Mesodermal cell (in vitro differentiated cells): ENCODE measurements at regions not wholly inside any gene's neighbourhood (a gene's known extent, or its start where the extent isn't known, plus 50 kb on each side); places are given as distances from the start of the nearest gene placed in this dataset.
"Not testable (repeated sequence)": the region's sequence is repeated elsewhere in the genome, so short reads cannot be mapped to it uniquely, and the experiment has no call there.

Source experiments
- H3K27ac ChIP-seq: 2 replicates; pipeline ENCODE4 v1.7.0; 2013; ENCODE audit warnings: mild to moderate bottlenecking, low read depth, low read length, moderate library complexity; ENCODE audit not compliant: severe bottlenecking
- H3K36me3 ChIP-seq: 2 replicates; pipeline ENCODE4 v1.7.1; 2013; ENCODE audit warnings: mild to moderate bottlenecking, low read length, moderate library complexity; ENCODE audit not compliant: control insufficient read depth, insufficient read depth
- H3K4me1 ChIP-seq: one replicate; pipeline ENCODE4 v1.7.1; 2013; ENCODE audit warnings: mild to moderate bottlenecking, low read length; ENCODE audit not compliant: insufficient read depth, control insufficient read depth, poor library complexity, severe bottlenecking
- H3K4me3 ChIP-seq: 2 replicates; pipeline ENCODE4 v1.7.0; 2013; ENCODE audit warnings: low read length, control low read depth, mild to moderate bottlenecking; ENCODE audit not compliant: insufficient read depth, poor library complexity, severe bottlenecking; ENCODE audit errors: extremely low read depth
- H3K9me3 ChIP-seq: 2 replicates; pipeline ENCODE4 v1.7.1; 2013; ENCODE audit warnings: mild to moderate bottlenecking, low read length, moderate library complexity; ENCODE audit not compliant: control insufficient read depth
- WGBS, 2 experiments: methylation state at CpG; one replicate each; pipeline ENCODE4 v1.1.5; 2013; ENCODE audit warnings: missing lambda C conversion rate in 2 of 2; ENCODE audit not compliant: insufficient coverage in 2 of 2; 5-methylcytosine and 5-hydroxymethylcytosine counted together

DNA sequence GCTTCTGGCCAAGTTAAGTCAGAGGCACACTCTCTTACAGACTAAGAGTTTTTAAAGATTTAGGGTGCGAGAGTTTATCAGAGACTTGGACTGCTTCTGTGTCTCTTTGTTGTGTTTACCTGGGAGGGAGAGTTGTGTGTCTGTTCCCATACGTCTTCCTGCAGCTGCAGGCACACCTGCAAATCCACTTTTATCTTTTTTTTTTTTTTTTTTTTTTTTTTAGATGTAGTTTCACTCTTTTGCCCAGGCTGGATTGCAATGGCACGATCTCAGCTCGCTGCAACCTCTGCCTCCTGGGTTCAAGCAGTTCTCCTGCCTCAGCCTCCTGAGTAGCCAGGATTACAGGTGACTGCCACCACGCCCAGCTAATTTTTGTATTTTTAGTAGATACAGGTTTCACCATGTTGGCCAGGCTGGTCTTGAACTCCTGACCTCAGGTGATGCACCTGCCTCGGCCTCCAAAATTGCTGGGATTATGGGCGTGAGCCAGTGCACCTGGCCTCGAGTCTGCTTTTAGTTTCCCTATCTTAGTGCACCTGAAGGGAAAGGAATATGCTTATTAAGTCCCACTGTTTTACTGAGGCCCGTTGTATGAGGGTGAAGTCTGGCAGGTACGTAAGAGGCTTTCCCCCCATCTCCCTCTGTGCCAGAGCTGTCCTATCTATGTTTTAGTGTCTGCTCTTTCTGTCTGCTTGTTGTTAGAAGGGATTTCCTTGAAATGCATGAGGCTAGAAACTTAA lies 1488.0 kb downstream of the CDH11 start:
- H3K4me1 ChIP-seq, H3K36me3 ChIP-seq, H3K27ac ChIP-seq, H3K4me3 ChIP-seq, H3K9me3 ChIP-seq: not testable (repeated sequence)
- WGBS, 2 experiments: 93 to 100% methylated on average over 3 to 5 of the region's 10 CpGs

DNA sequence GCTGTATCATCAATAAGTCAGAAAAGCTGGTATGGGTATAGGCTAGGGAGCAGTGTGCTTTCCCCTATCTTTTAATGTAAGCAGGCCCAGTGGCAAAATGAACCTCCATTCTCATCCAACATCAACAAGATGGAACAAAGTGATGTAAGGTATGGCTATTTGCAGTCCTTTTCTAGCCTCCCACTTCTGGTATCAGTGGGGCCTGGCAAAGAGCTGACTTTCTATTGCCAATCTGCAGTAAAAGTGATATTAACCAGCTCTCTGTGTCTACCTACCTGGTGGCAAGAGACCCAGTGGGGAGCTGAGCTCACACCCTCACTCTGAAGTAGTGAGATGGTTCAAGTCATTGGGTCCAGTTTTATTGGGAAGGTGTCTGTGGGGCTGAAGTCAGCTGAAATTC lies 1492.6 kb downstream of the CDH11 start:
- no peak overlapping the region for H3K4me3 ChIP-seq
- H3K27ac ChIP-seq: no peak overlapping the region
- H3K4me1 ChIP-seq: no peaks in the 10 kb centered on the region
- H3K9me3 ChIP-seq: no peaks in the 10 kb centered on the region
- no peaks in the 10 kb centered on the region for H3K36me3 ChIP-seq

DNA sequence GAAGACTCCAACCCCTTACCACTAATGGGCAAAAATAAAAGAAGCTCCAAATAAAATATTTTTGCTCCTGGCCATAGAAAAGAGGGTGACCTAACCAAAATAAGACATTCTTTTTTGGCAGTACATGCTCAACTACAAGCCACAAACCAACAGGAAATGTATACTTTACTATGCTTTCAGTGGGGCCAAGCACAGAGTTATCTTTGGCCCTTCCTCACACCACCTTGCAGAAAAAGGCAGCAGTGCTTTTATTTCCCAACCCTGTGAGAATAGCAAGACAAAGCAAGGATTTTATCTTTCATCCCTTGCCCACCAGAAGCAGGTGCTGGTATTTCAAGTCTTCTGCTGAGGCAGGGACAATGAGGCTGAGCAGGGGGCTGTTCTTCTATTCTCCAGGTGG lies 1493.1 kb downstream of the CDH11 start:
- Histone ChIP-seq H3K36me3 (no peaks in the 10 kb centered on the region), H3K4me1 (no peaks in the 10 kb centered on the region), H3K27ac (no peak overlapping the region), H3K4me3 (no peak overlapping the region), H3K9me3 (no peaks in the 10 kb centered on the region)

DNA sequence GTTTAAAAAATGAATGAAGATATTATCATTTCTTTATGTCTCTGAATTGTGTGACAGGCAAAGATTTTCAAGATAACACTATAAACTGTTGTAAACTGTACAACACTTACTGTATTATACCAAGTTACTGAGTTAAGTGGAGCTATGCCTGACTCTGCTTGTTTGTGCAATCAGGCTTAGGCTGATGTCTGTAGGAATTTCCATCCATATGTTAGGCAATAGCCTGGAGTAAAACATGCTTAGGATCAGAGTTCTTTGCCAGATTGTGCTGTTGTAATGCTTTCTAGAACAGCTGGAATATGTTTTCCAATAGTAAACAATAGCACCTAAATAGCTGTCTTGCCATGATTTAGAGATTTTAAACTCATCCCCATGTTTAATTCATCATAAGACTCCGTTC lies 1496.7 kb downstream of the CDH11 start:
- Histone ChIP-seq H3K9me3 (no peaks in the 10 kb centered on the region), H3K27ac (no peak overlapping the region), H3K36me3 (no peaks in the 10 kb centered on the region), H3K4me3 (no peak overlapping the region), H3K4me1 (no peaks in the 10 kb centered on the region)
- WGBS, 2 experiments: no CpG with 5 or more reads among the region's 1 CpG

DNA sequence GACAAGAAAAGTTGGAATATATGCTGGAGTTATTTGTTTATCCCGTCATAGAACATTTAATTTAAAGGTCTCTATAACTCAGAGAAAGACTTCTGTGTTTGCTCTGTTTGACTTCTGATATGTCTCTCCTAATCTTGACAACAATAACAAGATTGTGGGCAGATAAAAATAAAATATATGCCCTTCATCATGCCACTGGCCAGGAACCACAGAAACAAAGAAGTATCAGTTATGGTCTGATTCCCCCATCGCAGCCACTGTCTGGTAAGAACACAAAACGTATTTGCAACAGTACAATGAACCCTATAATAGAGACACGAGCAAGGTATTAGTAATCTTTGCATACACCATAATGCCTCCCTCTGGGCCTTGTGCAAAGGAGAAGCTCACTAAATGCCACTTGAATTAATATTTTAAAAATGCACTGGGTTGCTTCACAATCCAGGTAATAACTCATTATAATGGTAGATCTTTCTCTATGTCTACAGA lies 1498.3 kb downstream of the CDH11 start:
- no peaks in the 10 kb centered on the region for H3K4me1 ChIP-seq
- no peaks in the 10 kb centered on the region for H3K36me3 ChIP-seq
- H3K4me3 ChIP-seq: no peak overlapping the region
- 64 to 94% methylated on average over 2 to 3 of the region's 4 CpGs for WGBS, 2 experiments
- H3K9me3 ChIP-seq: no peaks in the 10 kb centered on the region
- H3K27ac ChIP-seq: no peak overlapping the region

DNA sequence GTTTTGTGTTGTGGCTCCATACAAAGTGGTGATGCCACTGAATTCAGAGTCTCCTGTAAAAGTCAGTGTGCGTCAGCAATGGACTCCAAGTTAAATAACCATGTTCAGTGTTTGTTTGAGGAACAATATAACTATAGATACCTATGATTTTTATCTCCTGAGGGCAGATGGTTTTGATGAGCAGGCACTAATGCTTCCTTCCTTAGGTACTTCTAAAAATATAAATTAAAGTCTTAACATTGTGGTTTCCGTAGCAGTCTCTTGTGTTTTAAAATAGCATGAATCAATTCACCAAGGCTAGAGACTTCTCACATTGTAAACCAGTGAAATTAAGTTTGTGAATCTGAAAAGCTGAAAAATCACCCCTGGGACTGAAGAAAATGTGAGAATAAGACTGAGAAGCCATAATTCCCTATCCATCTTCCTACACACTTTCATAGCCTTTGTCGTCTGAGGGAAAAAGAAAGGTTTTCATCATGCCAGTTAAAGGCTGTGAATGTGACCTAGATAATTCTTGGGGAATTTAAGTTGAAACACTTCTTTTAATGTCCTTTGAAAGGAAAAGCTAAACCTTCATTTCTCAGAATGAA lies 1502.9 kb downstream of the CDH11 start:
- H3K4me1 ChIP-seq: no peaks in the 10 kb centered on the region
- H3K36me3 ChIP-seq: no peaks in the 10 kb centered on the region
- no peak overlapping the region for H3K27ac ChIP-seq
- H3K4me3 ChIP-seq: no peak overlapping the region
- H3K9me3 ChIP-seq: no peaks in the 10 kb centered on the region
- WGBS, 2 experiments: no CpG with 5 or more reads among the region's 3 CpGs

DNA sequence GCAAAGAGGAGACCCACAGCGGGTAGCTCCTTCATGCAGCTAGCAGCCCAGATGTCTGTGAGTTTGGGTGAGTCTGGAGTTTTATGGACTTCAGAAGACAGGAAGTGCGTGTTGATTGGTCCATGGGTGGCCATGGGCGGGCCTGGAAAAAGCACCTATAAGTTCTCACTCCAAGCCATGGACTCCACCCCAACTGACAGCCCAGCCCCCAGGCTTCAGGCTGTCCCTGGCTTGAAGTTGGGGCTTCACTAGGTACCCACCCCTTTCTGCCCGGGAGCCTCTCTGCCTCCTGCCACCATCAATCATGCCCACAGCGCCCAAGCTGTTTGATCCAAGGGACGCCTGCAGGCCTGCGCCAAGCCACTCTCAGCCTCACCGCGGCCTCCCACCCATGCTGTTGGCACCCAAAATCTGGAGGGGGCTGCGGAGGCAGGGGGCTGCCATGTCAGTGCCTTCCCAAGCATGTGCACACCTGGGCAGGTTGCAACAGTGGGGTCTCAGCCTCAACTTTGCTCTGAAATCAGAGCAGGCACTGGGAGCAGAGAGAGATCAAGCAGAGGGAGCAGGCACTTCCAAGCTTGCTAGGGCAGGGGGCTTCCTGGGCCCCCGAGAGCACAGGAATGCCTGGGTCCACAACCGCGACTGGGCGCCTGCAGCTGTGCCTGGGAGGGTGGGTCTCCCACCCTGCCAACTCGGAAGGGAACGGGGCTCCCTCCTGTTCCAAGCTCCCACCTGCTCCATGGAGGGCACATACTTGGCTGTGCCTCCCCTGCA lies 1503.7 kb downstream of the CDH11 start:
- H3K4me3 ChIP-seq: peak overlapping the region; percentile 41

DNA sequence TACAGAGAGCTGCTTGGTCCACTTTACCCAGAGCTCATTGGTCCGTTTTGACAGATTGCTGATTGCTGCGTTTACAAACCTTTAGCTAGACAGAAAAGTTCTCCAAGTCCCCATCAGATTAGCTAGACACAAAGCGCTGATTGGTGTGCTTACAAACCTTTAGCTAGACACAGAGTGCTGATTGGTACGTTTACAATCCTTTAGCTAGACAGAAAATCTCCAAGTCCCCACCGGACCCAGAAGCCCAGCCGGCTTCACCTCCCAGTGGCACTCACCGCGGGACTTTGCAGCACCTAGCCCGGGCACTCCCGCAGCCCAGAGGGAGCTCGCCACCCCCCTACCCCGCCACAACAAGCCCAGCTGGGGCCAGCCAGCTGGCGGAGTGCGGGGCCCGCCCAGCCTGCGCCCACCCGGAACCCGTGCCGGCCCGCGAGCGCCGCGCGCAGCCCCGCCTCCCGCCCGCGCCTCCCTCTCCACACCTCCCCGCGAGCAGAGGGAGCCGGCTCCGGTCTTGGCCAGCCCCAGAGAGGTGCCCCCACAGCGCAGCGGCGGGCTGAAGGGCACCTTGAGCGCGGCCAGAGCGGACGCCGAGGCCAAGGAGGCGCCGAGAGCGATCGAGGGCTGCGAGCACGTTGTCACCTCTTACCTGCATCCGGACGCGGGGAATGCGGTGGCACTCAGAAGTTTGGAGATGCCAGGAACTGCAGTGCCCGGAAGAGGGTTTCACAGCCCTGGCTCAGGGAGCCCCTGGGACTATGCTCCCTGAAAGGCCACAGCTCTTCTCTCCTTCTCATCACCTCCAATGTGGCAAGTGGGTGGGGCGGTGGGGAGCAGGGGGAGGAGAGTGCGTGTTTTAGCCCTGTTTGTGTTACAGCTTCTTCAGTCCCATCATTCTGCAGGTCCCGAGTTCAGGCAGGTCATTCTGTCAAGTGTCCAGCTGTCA lies 1504.5 kb downstream of the CDH11 start:
- WGBS, 2 experiments: 26 to 27% methylated on average over 29 to 32 of the region's 55 CpGs
- no peaks in the 10 kb centered on the region for H3K4me1 ChIP-seq
- no peaks in the 10 kb centered on the region for H3K9me3 ChIP-seq
- no peak overlapping the region for H3K27ac ChIP-seq
- H3K36me3 ChIP-seq: no peaks in the 10 kb centered on the region
- H3K4me3 ChIP-seq: peak overlapping the region; percentile 41

More for the DNA sequence above, 1503.7 kb downstream of the CDH11 start:
- Histone ChIP-seq H3K36me3 (no peaks in the 10 kb centered on the region), H3K9me3 (no peaks in the 10 kb centered on the region), H3K4me1 (no peaks in the 10 kb centered on the region), H3K27ac (no peak overlapping the region)
- 89 to 92% methylated on average over 10 to 14 of the region's 16 CpGs for WGBS, 2 experiments

DNA sequence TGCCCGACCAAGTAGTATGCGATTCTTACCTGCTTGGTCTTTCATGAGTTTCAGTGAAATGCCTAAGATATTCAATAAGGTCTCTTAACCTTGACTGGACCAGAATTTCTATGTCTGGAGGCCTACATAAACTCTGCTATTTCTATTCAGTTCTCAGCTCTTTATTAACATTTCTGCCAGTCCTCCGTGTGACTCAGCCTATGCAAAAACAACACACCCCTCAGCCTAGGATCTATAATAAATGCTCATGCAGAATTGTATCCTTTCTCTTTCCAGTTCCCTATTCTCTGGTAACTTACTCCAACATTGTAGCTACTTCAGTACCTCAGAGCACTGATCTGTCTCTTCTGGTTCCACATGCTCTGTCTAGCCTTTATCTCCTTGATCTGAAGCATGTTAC lies 1507.4 kb downstream of the CDH11 start:
- no peak overlapping the region for H3K4me3 ChIP-seq
- no peaks in the 10 kb centered on the region for H3K9me3 ChIP-seq
- H3K36me3 ChIP-seq: no peaks in the 10 kb centered on the region
- no peaks in the 10 kb centered on the region for H3K4me1 ChIP-seq
- no peak overlapping the region for H3K27ac ChIP-seq
- WGBS, 2 experiments: 91 to 100% methylated on average over 3 of the region's 3 CpGs

DNA sequence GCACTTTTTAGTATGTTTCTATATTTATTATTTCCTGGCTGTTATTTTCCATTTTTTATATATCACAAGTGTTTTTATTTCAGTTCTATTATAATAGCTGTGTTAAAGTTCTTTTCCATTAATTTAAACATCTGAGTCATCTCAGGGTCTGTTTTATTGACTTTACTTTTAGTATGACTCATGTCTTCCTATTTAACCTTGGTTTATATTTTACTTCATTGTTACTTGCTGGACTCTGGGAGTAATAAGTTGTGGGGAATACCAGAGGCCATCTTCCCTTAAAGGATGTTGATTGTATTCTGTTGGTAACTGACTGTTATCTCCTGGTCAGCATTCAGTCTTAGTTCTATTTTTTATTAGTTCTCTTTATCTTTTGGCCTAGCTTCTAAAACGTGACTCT lies 1508.2 kb downstream of the CDH11 start:
- H3K27ac ChIP-seq: no peak overlapping the region
- no peaks in the 10 kb centered on the region for H3K9me3 ChIP-seq
- no peak overlapping the region for H3K4me3 ChIP-seq
- no CpG with 5 or more reads among the region's 1 CpG for WGBS, 2 experiments
- no peaks in the 10 kb centered on the region for H3K4me1 ChIP-seq
- no peaks in the 10 kb centered on the region for H3K36me3 ChIP-seq
